ENCODE measurements at regions not wholly inside any gene's neighbourhood (a gene's known extent, or its start where the extent isn't known, plus 50 kb on each side); places are given as distances from the start of the nearest gene placed in this dataset.

- TF ChIP-seq CTCF (IDR thresholded peaks at IDR 0.05) (no peak), POLR2A (IDR thresholded peaks at IDR 0.05) (no peak)
Measured at GRCh38 chr5:17374973-17375742, 122.9 kb upstream of the TAF11L2 start.

All from testis (tissue), 2 donors.